H1 (cell line): ENCODE measurements at regions not wholly inside any gene's neighbourhood (a gene's known extent, or its start where the extent isn't known, plus 50 kb on each side); places are given as distances from the start of the nearest gene placed in this dataset.

Experiments used
- CTCF ChIA-PET: fragments of 300-600 bp; sonication (Branson Sonifier 250); formaldehyde crosslinking; loops from one replicate; lab custom pipeline; 2021; ENCODE audit not compliant: partially characterized antibody; lab: Charles Lee
- POLR2A ChIA-PET: fragments of 300-600 bp; sonication (Branson Sonifier 250); formaldehyde crosslinking; loops from one replicate; lab custom pipeline; 2021; ENCODE audit warnings: inconsistent platforms; ENCODE audit not compliant: partially characterized antibody; lab: Charles Lee
- DNase-seq, 2 experiments: peaks; one replicate each; pipeline versions ENCODE4 v3.0.0 to v3.0.0-alpha.2; 2010 to 2022; ENCODE audit warnings: low spot score in 2 of 2, low read depth in 1 of 2, mixed read lengths in 1 of 2
- FAIRE-seq: peaks from 2 replicates; lab custom pipeline; 2011; peaks lifted over from hg19 to GRCh38; lab: Jason Lieb, UNC
- H2AFZ ChIP-seq: 2 replicates; pipeline ENCODE4 v1.8.1; 2012; ENCODE audit warnings: low read length, inconsistent platforms
- H2AK5ac ChIP-seq: 2 replicates; pipeline ENCODE4 v1.6.1; 2013; ENCODE audit warnings: low read depth, low read length
- H2BK120ac ChIP-seq: replicated peaks from 2 replicates; pipeline ENCODE3; 2013; ENCODE audit warnings: low read depth, low read length, inconsistent platforms
- H2BK12ac ChIP-seq: 2 replicates; pipeline ENCODE4 v1.6.1; 2013; ENCODE audit warnings: low read depth, low read length
- H2BK15ac ChIP-seq: 2 replicates; pipeline ENCODE4 v1.6.1; 2013; ENCODE audit warnings: low read length
- H2BK20ac ChIP-seq: 2 replicates; pipeline ENCODE4 v1.6.1; 2013; ENCODE audit warnings: low read length
- H2BK5ac ChIP-seq: 2 replicates; pipeline ENCODE4 v1.6.1; 2013; ENCODE audit warnings: low read depth, low read length
- H3K14ac ChIP-seq: 2 replicates; pipeline ENCODE4 v1.6.1; 2013; ENCODE audit warnings: inconsistent platforms; ENCODE audit not compliant: insufficient read length
- H3K18ac ChIP-seq: 2 replicates; pipeline ENCODE4 v1.6.1; 2013; ENCODE audit warnings: low read length; ENCODE audit errors: extremely low read depth
- H3K23ac ChIP-seq: 2 replicates; pipeline ENCODE4 v1.6.1; 2013; ENCODE audit warnings: inconsistent platforms; ENCODE audit not compliant: insufficient read length
- H3K23me2 ChIP-seq: 2 replicates; pipeline ENCODE4 v1.6.1; 2013; ENCODE audit warnings: low read depth, low read length
- H3K27ac ChIP-seq: 2 replicates; pipeline ENCODE4 v1.6.1; 2011; ENCODE audit warnings: low read depth, low read length, inconsistent platforms
- H3K27me3 ChIP-seq, 4 experiments: replicated peaks in 1 of 4; 1 replicate in 1 of 4; 2 replicates in 3 of 4; pipeline versions ENCODE4 v1.6.1 to v1.8.1; 2011 to 2013; ENCODE audit warnings: low read length in 3 of 4, mild to moderate bottlenecking in 3 of 4, inconsistent platforms in 2 of 4, mixed read lengths in 2 of 4, moderate library complexity in 1 of 4; ENCODE audit not compliant: control insufficient read depth in 3 of 4, insufficient read depth in 3 of 4; ENCODE audit errors: extremely low read depth in 1 of 4
- H3K36me3 ChIP-seq, 4 experiments: 2 replicates each; pipeline versions ENCODE4 v1.6.1 to v1.8.1; 2011 to 2013; ENCODE audit warnings: mild to moderate bottlenecking in 4 of 4, low read length in 3 of 4, moderate library complexity in 2 of 4, control low read depth in 1 of 4, inconsistent platforms in 1 of 4; ENCODE audit not compliant: insufficient read depth in 4 of 4, control insufficient read depth in 2 of 4
- H3K4ac ChIP-seq: replicated peaks from 2 replicates; pipeline ENCODE3; 2013; ENCODE audit warnings: low read length, low read depth, mixed read lengths, inconsistent platforms; ENCODE audit not compliant: insufficient read length
- H3K4me1 ChIP-seq, 4 experiments: replicated peaks in 1 of 4; 1 replicate in 1 of 4; 2 replicates in 3 of 4; pipeline versions ENCODE4 v1.6.1 to v1.8.1; 2011 to 2013; ENCODE audit warnings: low read length in 3 of 4, inconsistent platforms in 2 of 4, mixed read lengths in 1 of 4; ENCODE audit not compliant: insufficient read depth in 4 of 4, control insufficient read depth in 3 of 4
- H3K4me2 ChIP-seq, 2 experiments: 2 replicates each; pipeline versions ENCODE4 v1.6.1 to v1.8.1; 2011 to 2013; ENCODE audit warnings: low read depth in 2 of 2, low read length in 2 of 2, control low read depth in 1 of 2, inconsistent platforms in 1 of 2, mild to moderate bottlenecking in 1 of 2; ENCODE audit not compliant: insufficient read depth in 1 of 2
- H3K4me3 ChIP-seq, 4 experiments: fragments of 200-600, 300-600 bp in 1 of 4; sonication (generic), shearing (Covaris generic), sonication (Bioruptor Twin) in 1 of 4; 2 replicates each; pipeline versions ENCODE4 v1.5.1 to v1.8.1; 2011 to 2016; ENCODE audit warnings: low read length in 4 of 4, low read depth in 3 of 4, control low read depth in 2 of 4, inconsistent platforms in 2 of 4, mild to moderate bottlenecking in 2 of 4, mixed read lengths in 1 of 4, moderate library complexity in 1 of 4; ENCODE audit not compliant: insufficient read depth in 2 of 4; ENCODE audit errors: extremely low read depth in 1 of 4
- H3K56ac ChIP-seq: replicated peaks from 2 replicates; pipeline ENCODE3; 2013; ENCODE audit warnings: low read depth, mild to moderate bottlenecking, mixed read lengths, low read length, inconsistent platforms; ENCODE audit not compliant: insufficient read length
- H3K79me1 ChIP-seq: 2 replicates; pipeline ENCODE4 v1.6.1; 2013; ENCODE audit warnings: low read depth, low read length, control low read depth
- H3K79me2 ChIP-seq, 2 experiments: 2 replicates each; pipeline versions ENCODE4 v1.6.1 to v1.8.1; 2012 to 2013; ENCODE audit warnings: low read length in 2 of 2, mild to moderate bottlenecking in 2 of 2, inconsistent platforms in 1 of 2; ENCODE audit not compliant: insufficient read depth in 2 of 2, control insufficient read depth in 1 of 2
- H3K9ac ChIP-seq, 4 experiments: replicated peaks in 1 of 4; 1 replicate in 1 of 4; 2 replicates in 3 of 4; pipeline versions ENCODE4 v1.6.1 to v1.8.1; 2011 to 2013; ENCODE audit warnings: low read depth in 3 of 4, low read length in 3 of 4, control low read depth in 2 of 4, mild to moderate bottlenecking in 2 of 4, moderate library complexity in 2 of 4, inconsistent platforms in 1 of 4; ENCODE audit errors: extremely low read depth in 1 of 4
- H3K9me3 ChIP-seq, 2 experiments: 2 replicates each; pipeline versions ENCODE4 v1.6.1 to v1.8.1; 2012 to 2013; ENCODE audit warnings: mild to moderate bottlenecking in 2 of 2, moderate library complexity in 2 of 2, control low read depth in 1 of 2, inconsistent platforms in 1 of 2, low read depth in 1 of 2, low read length in 1 of 2, mixed read lengths in 1 of 2; ENCODE audit not compliant: insufficient read depth in 2 of 2
- H4K20me1 ChIP-seq, 2 experiments: replicated peaks in 1 of 2; 2 replicates each; pipeline versions ENCODE3 to v1.8.1; 2011 to 2013; ENCODE audit warnings: inconsistent platforms in 2 of 2, low read length in 2 of 2, mild to moderate bottlenecking in 1 of 2; ENCODE audit not compliant: insufficient read depth in 2 of 2, control insufficient read depth in 1 of 2
- H4K5ac ChIP-seq: 2 replicates; pipeline ENCODE4 v1.6.1; 2013; ENCODE audit warnings: low read length, low read depth, mixed read lengths, inconsistent platforms; ENCODE audit not compliant: insufficient read length
- H4K8ac ChIP-seq: 2 replicates; pipeline ENCODE4 v1.8.0; 2013; ENCODE audit warnings: mild to moderate bottlenecking, moderate library complexity, low read length, inconsistent platforms; ENCODE audit not compliant: insufficient read depth; ENCODE audit errors: extremely low read depth
- H4K91ac ChIP-seq: replicated peaks from 2 replicates; pipeline ENCODE3; 2013; ENCODE audit warnings: low read length, mixed read lengths, inconsistent platforms; ENCODE audit not compliant: insufficient read length
- ATF2 ChIP-seq: IDR thresholded peaks from 2 replicates; pipeline ENCODE4 v1.6.1; 2012; ENCODE audit warnings: low read length, inconsistent platforms
- BACH1 ChIP-seq: IDR thresholded peaks from 2 replicates; pipeline ENCODE4 v1.6.1; 2012; ENCODE audit warnings: low read length, improper control_type of control experiment
- BRCA1 ChIP-seq: IDR thresholded peaks from 2 replicates; pipeline ENCODE4 v1.6.1; 2012; ENCODE audit warnings: low read depth, low read length, improper control_type of control experiment
- CREB1 ChIP-seq: IDR thresholded peaks from 2 replicates; pipeline ENCODE4 v1.6.1; 2012; ENCODE audit warnings: inconsistent platforms
- GABPA ChIP-seq: IDR thresholded peaks from 2 replicates; pipeline ENCODE4 v1.6.1; 2011; ENCODE audit warnings: mild to moderate bottlenecking, low read length, moderate library complexity, borderline replicate concordance; ENCODE audit not compliant: insufficient read depth
- HDAC6 ChIP-seq: IDR thresholded peaks from one replicate; pipeline ENCODE4 v1.7.1; 2012; ENCODE audit warnings: low read depth, mild to moderate bottlenecking, inconsistent platforms, low read length, moderate library complexity
- JUND ChIP-seq: IDR thresholded peaks from 2 replicates; pipeline ENCODE4 v1.6.1; 2011; ENCODE audit warnings: mild to moderate bottlenecking, improper control_type of control experiment, low read length
- POLR2A ChIP-seq, 2 experiments: IDR thresholded peaks; 1 replicate in 1 of 2; 2 replicates in 1 of 2; pipeline ENCODE4 v1.6.1; 2011; ENCODE audit warnings: low read depth in 2 of 2, low read length in 2 of 2, mild to moderate bottlenecking in 2 of 2; ENCODE audit errors: control extremely low read depth in 1 of 2
- SP1 ChIP-seq: IDR thresholded peaks from 2 replicates; pipeline ENCODE4 v1.6.1; 2011; ENCODE audit warnings: low read depth, low read length
- SP2 ChIP-seq: IDR thresholded peaks from 2 replicates; pipeline ENCODE4 v1.6.1; 2012; ENCODE audit warnings: mild to moderate bottlenecking, low read length, inconsistent platforms
- SRF ChIP-seq: IDR thresholded peaks from 2 replicates; pipeline ENCODE4 v1.6.1; 2011; ENCODE audit warnings: mild to moderate bottlenecking, low read depth, low read length, moderate library complexity
- USF2 ChIP-seq: IDR thresholded peaks from 2 replicates; pipeline ENCODE4 v1.6.1; 2011; ENCODE audit warnings: low read length, improper control_type of control experiment
- YY1 ChIP-seq: IDR thresholded peaks from 2 replicates; pipeline ENCODE4 v1.6.1; 2011; ENCODE audit warnings: low read depth, mild to moderate bottlenecking, low read length
- WGBS, 2 experiments: shearing (Covaris generic) in 1 of 2; methylation state at CpG; one replicate each; pipeline versions ENCODE4 v1.1.6 to v1.1.7; 2013 to 2015; ENCODE audit warnings: low lambda C conversion rate in 2 of 2, mixed read lengths in 2 of 2, inconsistent platforms in 1 of 2, low coverage in 1 of 2, missing lambda C conversion rate in 1 of 2; ENCODE audit not compliant: insufficient replicate concordance in 2 of 2, insufficient coverage in 1 of 2, insufficient read length in 1 of 2; ENCODE audit errors: extremely low coverage in 1 of 2, missing lambda C conversion rate in 1 of 2; 5-methylcytosine and 5-hydroxymethylcytosine counted together
- TF ChIP-seq, protein P1 (sequence below): IDR thresholded peaks from 2 replicates; pipeline ENCODE4 v1.6.1; 2012; ENCODE audit warnings: inconsistent platforms

DNA sequence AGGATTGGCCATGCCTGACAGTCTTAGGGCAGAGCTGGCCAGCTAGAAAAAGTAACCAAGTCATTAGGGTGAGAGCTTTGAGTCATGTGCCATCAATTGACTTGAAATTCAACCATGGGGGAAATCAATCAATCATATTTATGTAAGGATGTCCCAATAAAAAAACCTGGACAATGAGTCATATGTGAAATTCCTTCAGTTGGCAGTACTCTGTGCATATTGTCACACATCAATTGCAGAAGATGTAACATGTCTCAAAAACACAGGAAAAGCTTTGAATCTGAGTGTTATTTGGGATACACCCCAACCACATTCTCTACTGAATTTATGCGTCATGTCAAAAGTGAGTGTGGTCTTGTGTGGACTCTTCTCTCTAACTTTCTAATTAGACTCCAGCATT lies 1004.1 kb upstream of the NRXN1 start:
- no peaks in the 10 kb centered on the region for H3K9me3 ChIP-seq
- H2BK120ac ChIP-seq, result no peak overlapping the region
- H3K14ac ChIP-seq, result no peak overlapping the region
- no peak overlapping the region for H2BK20ac ChIP-seq
- DNase-seq, result no peak
- ChIA-PET POLR2A (no interaction called here), CTCF (interaction anchor here (1.5 kb wide), 1 partner anchor 15 kb away, joined by 3 read pairs; no protein-coding TSS in a partner anchor)
- H3K4ac ChIP-seq, result no peak overlapping the region
- H3K4me3 ChIP-seq, result no peak overlapping the region
- H2BK15ac ChIP-seq, result no peak overlapping the region
- no peak overlapping the region for H3K9ac ChIP-seq
- H3K56ac ChIP-seq, result no peak overlapping the region
- no peak overlapping the region for H3K23ac ChIP-seq
- no peak overlapping the region for H4K91ac ChIP-seq
- peaks cover 0 to 4% (median 0%) of the 10 kb centered on the region in 4 experiments; a peak in 2 of 7 replicates for H3K4me1 ChIP-seq
- H3K79me2 ChIP-seq, result no peaks in the 10 kb centered on the region
- no peak for FAIRE-seq
- no peak overlapping the region for H2BK5ac ChIP-seq
- H3K27me3 ChIP-seq, result no peaks in the 10 kb centered on the region
- no peaks in the 10 kb centered on the region for H3K23me2 ChIP-seq
- no peak overlapping the region for H4K5ac ChIP-seq
- WGBS, 2 experiments, result 92% methylated on average over 1 of the region's 1 CpG; no CpG with 5 or more reads in 1 of the 2 experiments
- H4K20me1 ChIP-seq, result no peaks in the 10 kb centered on the region
- no peak overlapping the region for H2AFZ ChIP-seq
- no peak overlapping the region for H3K4me2 ChIP-seq
- no peak overlapping the region for H2AK5ac ChIP-seq
- H4K8ac ChIP-seq, result no peak overlapping the region
- no peak overlapping the region for H3K27ac ChIP-seq
- H3K79me1 ChIP-seq, result no peaks in the 10 kb centered on the region
- H3K36me3 ChIP-seq, result no peaks in the 10 kb centered on the region
- H3K18ac ChIP-seq, result no peak overlapping the region
- H2BK12ac ChIP-seq, result no peak overlapping the region
- TF ChIP-seq ATF2, result no peak
- no peak for TF ChIP-seq BACH1
- TF ChIP-seq YY1, result no peak
- TF ChIP-seq, protein P1, sequence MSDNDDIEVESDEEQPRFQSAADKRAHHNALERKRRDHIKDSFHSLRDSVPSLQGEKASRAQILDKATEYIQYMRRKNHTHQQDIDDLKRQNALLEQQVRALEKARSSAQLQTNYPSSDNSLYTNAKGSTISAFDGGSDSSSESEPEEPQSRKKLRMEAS, result no peak
- no peak for TF ChIP-seq SRF
- no peak for TF ChIP-seq JUND
- TF ChIP-seq HDAC6, result no peak
- no peak for TF ChIP-seq POLR2A (IDR thresholded peaks at IDR 0.05; ENCODE audit: control extremely low read depth in 1 of 2, low read depth in 2 of 2, low read length in 2 of 2)
- TF ChIP-seq USF2, result no peak
- no peak for TF ChIP-seq BRCA1
- no peak for TF ChIP-seq GABPA
- no peak for TF ChIP-seq SP2
- no peak for TF ChIP-seq CREB1
- no peak for TF ChIP-seq SP1
